GM23338 (cell line): ENCODE measurements at regions not wholly inside any gene's neighbourhood (a gene's known extent, or its start where the extent isn't known, plus 50 kb on each side); places are given as distances from the start of the nearest gene placed in this dataset.

Experiments
- ATAC-seq: fragments of 200-7000 bp; cut with Tn5 transposase; 3 replicates; pipeline ENCODE4 v1.9.1; 2020
- DNase-seq: peaks from one replicate; pipeline ENCODE4 v3.0.0-alpha.2; 2015; ENCODE audit warnings: low spot score
- H2AFZ ChIP-seq: fragments of 200-600 bp; sonication (generic); 2 replicates; pipeline ENCODE4 v1.8.0; 2016; ENCODE audit warnings: antibody characterized with exemption, mild to moderate bottlenecking, moderate library complexity
- H3F3A ChIP-seq: fragments of 200-600 bp; sonication (generic); replicated peaks from 2 replicates; pipeline ENCODE4 v1.8.0; 2017; ENCODE audit warnings: antibody characterized with exemption, mixed run types, low read depth
- H3K27ac ChIP-seq: fragments of 200-600 bp; sonication (generic); 2 replicates; pipeline ENCODE4 v1.6.1; 2016; ENCODE audit warnings: low read depth
- H3K27me3 ChIP-seq: fragments of 200-600 bp; sonication (generic); 2 replicates; pipeline ENCODE4 v1.8.0; 2016; ENCODE audit warnings: mild to moderate bottlenecking, mixed run types, moderate library complexity; ENCODE audit not compliant: insufficient read depth
- H3K36me3 ChIP-seq: fragments of 200-600 bp; sonication (generic); 2 replicates; pipeline ENCODE4 v1.8.0; 2016; ENCODE audit warnings: mild to moderate bottlenecking; ENCODE audit not compliant: insufficient read depth
- H3K4me1 ChIP-seq: fragments of 200-600 bp; sonication (generic); 2 replicates; pipeline ENCODE4 v1.8.0; 2016; ENCODE audit warnings: mild to moderate bottlenecking, moderate library complexity; ENCODE audit not compliant: insufficient read depth
- H3K4me2 ChIP-seq: fragments of 200-600 bp; sonication (generic); 2 replicates; pipeline ENCODE4 v1.7.1; 2017; ENCODE audit warnings: mixed run types
- H3K4me3 ChIP-seq: fragments of 200-600 bp; sonication (generic); 2 replicates; pipeline ENCODE4 v1.6.1; 2016; ENCODE audit warnings: mixed run types
- H3K79me2 ChIP-seq: fragments of 200-600 bp; sonication (generic); replicated peaks from 2 replicates; pipeline ENCODE4 v1.8.0; 2017; ENCODE audit warnings: mild to moderate bottlenecking; ENCODE audit not compliant: insufficient read depth
- H3K9me2 ChIP-seq: fragments of 200-600 bp; sonication (generic); 2 replicates; pipeline ENCODE4 v1.8.0; 2017; ENCODE audit not compliant: insufficient read depth
- H4K20me1 ChIP-seq: fragments of 200-600 bp; sonication (generic); replicated peaks from 2 replicates; pipeline ENCODE4 v1.8.0; 2017; ENCODE audit warnings: mild to moderate bottlenecking; ENCODE audit not compliant: insufficient read depth
- H3K27ac Mint-ChIP-seq: 2 replicates; pipeline ENCODE4 v1.8.0; 2020; ENCODE audit warnings: inconsistent platforms, mild to moderate bottlenecking, moderate library complexity, mixed read lengths
- H3K27me3 Mint-ChIP-seq: 3 replicates; pipeline ENCODE4 v1.8.0; 2022; ENCODE audit warnings: low read depth, mild to moderate bottlenecking, moderate library complexity, mixed read lengths, inconsistent platforms; ENCODE audit not compliant: insufficient read depth, poor library complexity
- H3K36me3 Mint-ChIP-seq: 3 replicates; pipeline ENCODE4 v1.8.0; 2021; ENCODE audit warnings: low read depth, mild to moderate bottlenecking, inconsistent platforms, moderate library complexity, mixed read lengths
- H3K4me1 Mint-ChIP-seq: 3 replicates; pipeline ENCODE4 v1.8.0; 2020; ENCODE audit warnings: mild to moderate bottlenecking, inconsistent platforms, mixed read lengths
- H3K4me3 Mint-ChIP-seq: 3 replicates; pipeline ENCODE4 v1.8.0; 2021; ENCODE audit warnings: moderate library complexity, mild to moderate bottlenecking, inconsistent platforms, mixed read lengths
- H3K9me3 Mint-ChIP-seq: 3 replicates; pipeline ENCODE4 v1.8.0; 2020; ENCODE audit warnings: moderate library complexity, mild to moderate bottlenecking, inconsistent platforms, mixed read lengths
- CREB1 ChIP-seq: fragments of 250-450 bp; sonication (Bioruptor Pico); IDR thresholded peaks from 2 replicates; pipeline ENCODE4 v1.5.0; 2020; ENCODE audit warnings: low read depth, mild to moderate bottlenecking, moderate library complexity
- ETS1 ChIP-seq: IDR thresholded peaks from 2 replicates; pipeline ENCODE4 v1.6.1; 2016; ENCODE audit warnings: antibody characterized with exemption
- EZH2 ChIP-seq: fragments of 200-600 bp; sonication (generic); IDR thresholded peaks from one replicate; pipeline ENCODE4 v1.8.0; 2017; ENCODE audit warnings: antibody characterized with exemption, mild to moderate bottlenecking, low read depth; ENCODE audit not compliant: unreplicated experiment
- EZH2phosphoT487 ChIP-seq: fragments of 200-600 bp; sonication (generic); IDR thresholded peaks from one replicate; pipeline ENCODE4 v1.8.1; 2018; ENCODE audit warnings: antibody characterized with exemption; ENCODE audit not compliant: unreplicated experiment
- JUNB ChIP-seq: IDR thresholded peaks from one replicate; pipeline ENCODE4 v1.6.1; 2016; ENCODE audit warnings: antibody characterized with exemption; ENCODE audit not compliant: unreplicated experiment
- NANOG ChIP-seq: IDR thresholded peaks from 2 replicates; pipeline ENCODE4 v1.6.1; 2016; ENCODE audit warnings: antibody characterized with exemption, borderline replicate concordance
- POLR2AphosphoS5 ChIP-seq: IDR thresholded peaks from 2 replicates; pipeline ENCODE4 v1.6.1; 2016; ENCODE audit warnings: antibody characterized with exemption, low read depth
- STAT1 ChIP-seq: IDR thresholded peaks from one replicate; pipeline ENCODE4 v1.6.1; 2016; ENCODE audit warnings: antibody characterized with exemption; ENCODE audit not compliant: unreplicated experiment
- ZNF114 ChIP-seq: fragments of 250-450 bp; sonication (Bioruptor Pico); IDR thresholded peaks from 2 replicates; pipeline ENCODE4 v1.5.0; 2020; ENCODE audit warnings: mild to moderate bottlenecking, moderate library complexity
- ZNF331 ChIP-seq: fragments of 250-450 bp; sonication (Bioruptor Pico); IDR thresholded peaks from 2 replicates; pipeline ENCODE4 v1.5.0; 2020; ENCODE audit warnings: low read depth, mild to moderate bottlenecking, moderate library complexity
- ZNF462 ChIP-seq: fragments of 250-450 bp; sonication (Bioruptor Pico); IDR thresholded peaks from 2 replicates; pipeline ENCODE4 v1.5.0; 2020; ENCODE audit warnings: mild to moderate bottlenecking, moderate library complexity
- TF ChIP-seq, protein P1 (sequence below): IDR thresholded peaks from one replicate; pipeline ENCODE4 v1.6.1; 2018; ENCODE audit warnings: antibody characterized with exemption; ENCODE audit not compliant: unreplicated experiment
- TF ChIP-seq, protein P2 (sequence below), 2 experiments: fragments of 200-600 bp in 1 of 2; sonication (generic) in 1 of 2; conservative IDR thresholded peaks; 2 replicates each; pipeline versions ENCODE4 v1.5.1 to v1.6.1; 2016 to 2017; ENCODE audit warnings: antibody characterized with exemption in 2 of 2, low read depth in 2 of 2, mild to moderate bottlenecking in 2 of 2, moderate library complexity in 1 of 2

GRCh38 chr10:8128511-8128910, 74.0 kb downstream of the GATA3 start:
- no peak overlapping the region for H3K27ac ChIP-seq
- H3K4me1 Mint-ChIP-seq, result no peaks in the 10 kb centered on the region
- DNase-seq (no peak), ATAC-seq (no peak)
- no peak overlapping the region for H3K4me3 ChIP-seq
- H2AFZ ChIP-seq, result no peak overlapping the region
- H3K79me2 ChIP-seq, result no peaks in the 10 kb centered on the region
- no peaks in the 10 kb centered on the region for H3K4me1 ChIP-seq
- no peaks in the 10 kb centered on the region for H3K9me2 ChIP-seq
- H3K27me3 Mint-ChIP-seq, result peaks cover 3% of the 10 kb centered on the region
- no peaks in the 10 kb centered on the region for H4K20me1 ChIP-seq
- H3K9me3 Mint-ChIP-seq, result no peaks in the 10 kb centered on the region
- H3F3A ChIP-seq, result no peaks in the 10 kb centered on the region
- H3K36me3 ChIP-seq, result no peaks in the 10 kb centered on the region
- TF ChIP-seq JUNB, result no peak
- TF ChIP-seq CREB1 (CRISPR knock-in tag), result no peak
- TF ChIP-seq NANOG, result no peak
- TF ChIP-seq, protein P1, sequence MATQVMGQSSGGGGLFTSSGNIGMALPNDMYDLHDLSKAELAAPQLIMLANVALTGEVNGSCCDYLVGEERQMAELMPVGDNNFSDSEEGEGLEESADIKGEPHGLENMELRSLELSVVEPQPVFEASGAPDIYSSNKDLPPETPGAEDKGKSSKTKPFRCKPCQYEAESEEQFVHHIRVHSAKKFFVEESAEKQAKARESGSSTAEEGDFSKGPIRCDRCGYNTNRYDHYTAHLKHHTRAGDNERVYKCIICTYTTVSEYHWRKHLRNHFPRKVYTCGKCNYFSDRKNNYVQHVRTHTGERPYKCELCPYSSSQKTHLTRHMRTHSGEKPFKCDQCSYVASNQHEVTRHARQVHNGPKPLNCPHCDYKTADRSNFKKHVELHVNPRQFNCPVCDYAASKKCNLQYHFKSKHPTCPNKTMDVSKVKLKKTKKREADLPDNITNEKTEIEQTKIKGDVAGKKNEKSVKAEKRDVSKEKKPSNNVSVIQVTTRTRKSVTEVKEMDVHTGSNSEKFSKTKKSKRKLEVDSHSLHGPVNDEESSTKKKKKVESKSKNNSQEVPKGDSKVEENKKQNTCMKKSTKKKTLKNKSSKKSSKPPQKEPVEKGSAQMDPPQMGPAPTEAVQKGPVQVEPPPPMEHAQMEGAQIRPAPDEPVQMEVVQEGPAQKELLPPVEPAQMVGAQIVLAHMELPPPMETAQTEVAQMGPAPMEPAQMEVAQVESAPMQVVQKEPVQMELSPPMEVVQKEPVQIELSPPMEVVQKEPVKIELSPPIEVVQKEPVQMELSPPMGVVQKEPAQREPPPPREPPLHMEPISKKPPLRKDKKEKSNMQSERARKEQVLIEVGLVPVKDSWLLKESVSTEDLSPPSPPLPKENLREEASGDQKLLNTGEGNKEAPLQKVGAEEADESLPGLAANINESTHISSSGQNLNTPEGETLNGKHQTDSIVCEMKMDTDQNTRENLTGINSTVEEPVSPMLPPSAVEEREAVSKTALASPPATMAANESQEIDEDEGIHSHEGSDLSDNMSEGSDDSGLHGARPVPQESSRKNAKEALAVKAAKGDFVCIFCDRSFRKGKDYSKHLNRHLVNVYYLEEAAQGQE, result no peak
- TF ChIP-seq EZH2phosphoT487, result no peak
- TF ChIP-seq ZNF114 (CRISPR knock-in tag), result no peak
- no peak for TF ChIP-seq POLR2AphosphoS5
- TF ChIP-seq EZH2, result no peak
- TF ChIP-seq ETS1, result no peak
- no peak for TF ChIP-seq ZNF331 (CRISPR knock-in tag)
- TF ChIP-seq, protein P2, sequence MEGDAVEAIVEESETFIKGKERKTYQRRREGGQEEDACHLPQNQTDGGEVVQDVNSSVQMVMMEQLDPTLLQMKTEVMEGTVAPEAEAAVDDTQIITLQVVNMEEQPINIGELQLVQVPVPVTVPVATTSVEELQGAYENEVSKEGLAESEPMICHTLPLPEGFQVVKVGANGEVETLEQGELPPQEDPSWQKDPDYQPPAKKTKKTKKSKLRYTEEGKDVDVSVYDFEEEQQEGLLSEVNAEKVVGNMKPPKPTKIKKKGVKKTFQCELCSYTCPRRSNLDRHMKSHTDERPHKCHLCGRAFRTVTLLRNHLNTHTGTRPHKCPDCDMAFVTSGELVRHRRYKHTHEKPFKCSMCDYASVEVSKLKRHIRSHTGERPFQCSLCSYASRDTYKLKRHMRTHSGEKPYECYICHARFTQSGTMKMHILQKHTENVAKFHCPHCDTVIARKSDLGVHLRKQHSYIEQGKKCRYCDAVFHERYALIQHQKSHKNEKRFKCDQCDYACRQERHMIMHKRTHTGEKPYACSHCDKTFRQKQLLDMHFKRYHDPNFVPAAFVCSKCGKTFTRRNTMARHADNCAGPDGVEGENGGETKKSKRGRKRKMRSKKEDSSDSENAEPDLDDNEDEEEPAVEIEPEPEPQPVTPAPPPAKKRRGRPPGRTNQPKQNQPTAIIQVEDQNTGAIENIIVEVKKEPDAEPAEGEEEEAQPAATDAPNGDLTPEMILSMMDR (conservative IDR thresholded peaks at IDR 0.05; ENCODE audit: low read depth in 2 of 2), result no peak
- TF ChIP-seq ZNF462 (CRISPR knock-in tag), result no peak
- TF ChIP-seq STAT1, result no peak
- no peak overlapping the region for H3K27ac Mint-ChIP-seq
- no peaks in the 10 kb centered on the region for H3K36me3 Mint-ChIP-seq
- H3K4me3 Mint-ChIP-seq, result no peak overlapping the region
- H3K27me3 ChIP-seq, result no peaks in the 10 kb centered on the region
- no peak overlapping the region for H3K4me2 ChIP-seq
